ENCODE measurements at regions not wholly inside any gene's neighbourhood (a gene's known extent, or its start where the extent isn't known, plus 50 kb on each side); places are given as distances from the start of the nearest gene placed in this dataset.

GRCh38 chr6:33957892-33958525 lies 154.2 kb upstream of the MLN start:
- no peak for TF ChIP-seq CTCF (IDR thresholded peaks at IDR 0.05; ENCODE audit: borderline replicate concordance, extremely low read depth, insufficient read depth)
- Histone ChIP-seq H3K27ac (ENCODE audit: low read depth in 2 of 2, low read length in 2 of 2) (no peak overlapping the region), H3K4me3 (ENCODE audit: low read length in 3 of 3) (no peak overlapping the region), H3K27me3 (ENCODE audit: control insufficient read depth, insufficient read depth, low read length) (no peaks in the 10 kb centered on the region), H3K4me1 (ENCODE audit: control insufficient read depth in 2 of 3, insufficient read depth in 2 of 3, low read depth in 1 of 3, low read length in 3 of 3) (peaks cover 0 to 4% (median 0%) of the 10 kb centered on the region in 3 donors), H3K9me3 (ENCODE audit: control insufficient read depth in 2 of 3, insufficient read depth in 1 of 3, low read length in 3 of 3) (no peaks in the 10 kb centered on the region), H3K36me3 (ENCODE audit: control insufficient read depth in 2 of 3, insufficient read depth in 3 of 3, low read length in 3 of 3) (no peaks in the 10 kb centered on the region), H3K9ac (ENCODE audit: low read length in 3 of 3) (no peak overlapping the region)
- FAIRE-seq: no peak
- intact Hi-C loops (cut with DNase I): no loop called here
- peak in 1 of 5 donors; percentile 45 for DNase-seq

- H3K9me3 ChIP-seq (ENCODE audit: control insufficient read depth in 2 of 3, insufficient read depth in 1 of 3, low read length in 3 of 3): no peaks in the 10 kb centered on the region
- intact Hi-C loops (cut with DNase I): no loop called here
- H3K9ac ChIP-seq (ENCODE audit: low read length in 3 of 3): no peak overlapping the region
- no peak overlapping the region for H3K27ac ChIP-seq (ENCODE audit: low read depth in 2 of 2, low read length in 2 of 2)
- DNase-seq: peak in 1 of 5 donors; percentile 22
- no peak for TF ChIP-seq CTCF (IDR thresholded peaks at IDR 0.05; ENCODE audit: borderline replicate concordance, extremely low read depth, insufficient read depth)
- H3K27me3 ChIP-seq (ENCODE audit: control insufficient read depth, insufficient read depth, low read length): no peaks in the 10 kb centered on the region
- peaks cover 0 to 4% (median 0%) of the 10 kb centered on the region in 3 donors for H3K4me1 ChIP-seq (ENCODE audit: control insufficient read depth in 2 of 3, insufficient read depth in 2 of 3, low read depth in 1 of 3, low read length in 3 of 3)
- H3K4me3 ChIP-seq (ENCODE audit: low read length in 3 of 3): no peak overlapping the region
- H3K36me3 ChIP-seq (ENCODE audit: control insufficient read depth in 2 of 3, insufficient read depth in 3 of 3, low read length in 3 of 3): no peaks in the 10 kb centered on the region
- FAIRE-seq: no peak
Observed at GRCh38 chr6:33957131-33957891, 153.5 kb upstream of the MLN start.

- TF ChIP-seq CTCF (IDR thresholded peaks at IDR 0.05; ENCODE audit: borderline replicate concordance, extremely low read depth, insufficient read depth): no peak
- Histone ChIP-seq H3K9ac (ENCODE audit: low read length in 3 of 3) (no peak overlapping the region), H3K27ac (ENCODE audit: low read depth in 2 of 2, low read length in 2 of 2) (no peak overlapping the region), H3K4me1 (ENCODE audit: control insufficient read depth in 2 of 3, insufficient read depth in 2 of 3, low read depth in 1 of 3, low read length in 3 of 3) (peaks cover 0 to 4% (median 0%) of the 10 kb centered on the region in 3 donors), H3K36me3 (ENCODE audit: control insufficient read depth in 2 of 3, insufficient read depth in 3 of 3, low read length in 3 of 3) (no peaks in the 10 kb centered on the region), H3K9me3 (ENCODE audit: control insufficient read depth in 2 of 3, insufficient read depth in 1 of 3, low read length in 3 of 3) (no peaks in the 10 kb centered on the region), H3K4me3 (ENCODE audit: low read length in 3 of 3) (no peak overlapping the region), H3K27me3 (ENCODE audit: control insufficient read depth, insufficient read depth, low read length) (no peaks in the 10 kb centered on the region)
- FAIRE-seq (no peak), DNase-seq (peak in 1 of 5 donors; percentile 67)
- intact Hi-C loops (cut with DNase I): no loop called here
Observed at GRCh38 chr6:33956206-33956605, 152.4 kb upstream of the MLN start.

Data from kidney (tissue), 13 donors.